WTC11 (cell line): ENCODE measurements at regions not wholly inside any gene's neighbourhood (a gene's known extent, or its start where the extent isn't known, plus 50 kb on each side); places are given as distances from the start of the nearest gene placed in this dataset.
"Not testable (repeated sequence)": the region's sequence is repeated elsewhere in the genome, so short reads cannot be mapped to it uniquely, and the experiment has no call there.

Experiments
- ATAC-seq: fragments of 200-7000 bp; cut with Tn5 transposase; 2 replicates; pipeline ENCODE4 v1.10.0; 2021; ENCODE audit warnings: mild to moderate bottlenecking, moderate library complexity
- CTCF ChIA-PET: fragments of 300-600 bp; sonication (Branson Sonifier 250); formaldehyde crosslinking; loops from one replicate; lab custom pipeline; 2021; ENCODE audit warnings: antibody characterized with exemption; lab: Charles Lee
- POLR2A ChIA-PET: fragments of 350-600 bp; sonication (Branson Sonifier 250); formaldehyde crosslinking; loops from one replicate; lab custom pipeline; 2021; ENCODE audit warnings: antibody characterized with exemption; lab: Charles Lee
- DNase-seq: peaks from one replicate; pipeline ENCODE4 v3.0.0; 2021; ENCODE audit warnings: low spot score
- H3K27ac Mint-ChIP-seq: 2 replicates; pipeline ENCODE4 v1.8.0; 2021; ENCODE audit warnings: mixed read lengths
- H3K27me3 Mint-ChIP-seq: 2 replicates; pipeline ENCODE4 v1.8.0; 2021; ENCODE audit warnings: low read depth, mild to moderate bottlenecking, moderate library complexity, mixed read lengths
- H3K36me3 Mint-ChIP-seq: 2 replicates; pipeline ENCODE4 v1.8.0; 2021; ENCODE audit warnings: mixed read lengths
- H3K4me1 Mint-ChIP-seq: 2 replicates; pipeline ENCODE4 v1.8.0; 2022; ENCODE audit warnings: mixed read lengths
- H3K4me3 Mint-ChIP-seq: 2 replicates; pipeline ENCODE4 v1.8.0; 2021; ENCODE audit warnings: mild to moderate bottlenecking, moderate library complexity, mixed read lengths
- H3K9me3 Mint-ChIP-seq: 2 replicates; pipeline ENCODE4 v1.8.0; 2021; ENCODE audit warnings: mixed read lengths
- ATF1 ChIP-seq: sonication (generic); formaldehyde crosslinking; IDR thresholded peaks from 2 replicates; pipeline ENCODE4 v1.8.1; 2023; ENCODE audit warnings: mild to moderate bottlenecking, moderate library complexity, missing genetic modification reagents
- NR3C1 ChIP-seq: sonication (generic); formaldehyde crosslinking; conservative IDR thresholded peaks from 2 replicates; pipeline ENCODE4 v1.8.1; 2023; ENCODE audit warnings: low read depth, mild to moderate bottlenecking, missing genetic modification reagents
- TF ChIP-seq, protein P1 (sequence below): fragments of 250-450 bp; sonication (Bioruptor Pico); conservative IDR thresholded peaks from 2 replicates; pipeline ENCODE4 v1.9.0; 2021; ENCODE audit warnings: mild to moderate bottlenecking
- TF ChIP-seq, protein P2 (sequence below): fragments of 250-450 bp; sonication (Bioruptor Pico); IDR thresholded peaks from 2 replicates; pipeline ENCODE4 v1.9.0; 2021; ENCODE audit warnings: mild to moderate bottlenecking
- TF ChIP-seq, protein P3 (sequence below): sonication (generic); formaldehyde crosslinking; IDR thresholded peaks from 2 replicates; pipeline ENCODE4 v1.8.0; 2022; ENCODE audit warnings: missing genetic modification reagents
- TF ChIP-seq, protein P4 (sequence below): sonication (generic); formaldehyde crosslinking; IDR thresholded peaks from 2 replicates; pipeline ENCODE4 v1.8.0; 2022; ENCODE audit warnings: mild to moderate bottlenecking, missing genetic modification reagents

DNA sequence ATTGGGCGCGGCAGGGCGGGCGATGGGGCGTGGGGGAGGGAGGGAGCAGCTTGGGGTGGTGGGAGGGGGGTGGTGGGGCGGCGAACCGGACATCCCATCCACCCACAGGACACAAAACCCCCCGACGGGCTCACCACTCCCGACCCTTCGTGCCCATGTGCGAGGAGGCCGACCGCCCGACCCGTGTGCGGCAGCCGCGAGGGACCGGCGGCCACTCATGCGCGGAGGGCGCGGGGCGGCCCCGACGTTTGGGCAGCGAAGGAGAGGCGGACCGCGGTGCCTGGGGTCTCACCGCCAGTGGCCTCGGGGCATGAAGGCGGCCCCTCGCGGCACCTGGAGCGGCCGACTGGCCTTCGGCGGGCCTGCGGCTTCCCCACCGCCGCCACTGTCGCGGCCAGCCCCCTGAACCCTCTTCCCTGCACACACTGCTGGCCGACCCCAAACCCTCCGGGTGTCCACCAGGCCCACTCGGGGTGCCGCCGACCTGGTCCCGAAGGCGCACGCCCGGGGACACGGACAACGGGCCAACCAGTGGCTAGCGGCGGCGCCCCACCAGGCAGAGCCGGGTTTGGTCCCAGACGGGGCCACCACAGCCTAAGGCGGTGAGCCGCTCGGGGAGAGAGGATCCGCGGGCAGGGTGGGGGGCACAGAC is 94.6 kb upstream of the ANKRD30BL start (continued):
- TF ChIP-seq NR3C1 (no peak), ATF1 (CRISPR knock-in tag) (no peak)
- TF ChIP-seq, protein P1, sequence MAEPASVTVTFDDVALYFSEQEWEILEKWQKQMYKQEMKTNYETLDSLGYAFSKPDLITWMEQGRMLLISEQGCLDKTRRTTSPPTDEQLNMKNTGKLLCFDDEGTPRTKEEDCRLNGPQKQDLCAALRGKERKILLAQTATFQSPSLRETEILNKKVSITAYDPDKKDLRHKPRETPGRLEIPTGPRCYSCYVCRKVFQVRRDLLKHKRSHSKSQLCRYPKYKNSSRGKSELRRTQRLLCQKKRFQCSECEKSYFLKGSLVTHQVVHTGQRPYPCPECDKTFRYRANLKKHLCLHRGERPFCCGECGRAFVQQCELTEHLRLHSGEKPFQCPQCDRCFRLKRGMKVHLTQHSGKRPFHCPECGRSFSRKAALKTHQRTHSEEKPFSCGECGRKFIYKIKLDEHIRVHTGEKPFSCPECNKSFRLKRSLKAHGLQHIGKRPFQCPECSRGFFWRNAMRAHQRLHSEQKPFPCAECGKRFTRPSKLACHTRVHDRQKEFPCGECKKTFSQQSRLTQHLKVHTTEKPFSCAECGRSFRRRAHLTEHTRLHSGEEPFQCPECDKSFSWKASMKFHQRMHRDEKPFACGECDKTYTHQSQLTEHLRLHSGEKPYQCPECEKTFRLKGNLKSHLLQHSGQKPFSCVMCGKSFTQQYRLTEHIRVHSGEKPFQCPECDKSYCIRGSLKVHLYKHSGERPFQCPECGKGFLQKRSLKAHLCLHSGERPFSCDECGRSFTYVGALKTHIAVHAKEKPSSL (CRISPR knock-in tag): no peak
- TF ChIP-seq, protein P2, sequence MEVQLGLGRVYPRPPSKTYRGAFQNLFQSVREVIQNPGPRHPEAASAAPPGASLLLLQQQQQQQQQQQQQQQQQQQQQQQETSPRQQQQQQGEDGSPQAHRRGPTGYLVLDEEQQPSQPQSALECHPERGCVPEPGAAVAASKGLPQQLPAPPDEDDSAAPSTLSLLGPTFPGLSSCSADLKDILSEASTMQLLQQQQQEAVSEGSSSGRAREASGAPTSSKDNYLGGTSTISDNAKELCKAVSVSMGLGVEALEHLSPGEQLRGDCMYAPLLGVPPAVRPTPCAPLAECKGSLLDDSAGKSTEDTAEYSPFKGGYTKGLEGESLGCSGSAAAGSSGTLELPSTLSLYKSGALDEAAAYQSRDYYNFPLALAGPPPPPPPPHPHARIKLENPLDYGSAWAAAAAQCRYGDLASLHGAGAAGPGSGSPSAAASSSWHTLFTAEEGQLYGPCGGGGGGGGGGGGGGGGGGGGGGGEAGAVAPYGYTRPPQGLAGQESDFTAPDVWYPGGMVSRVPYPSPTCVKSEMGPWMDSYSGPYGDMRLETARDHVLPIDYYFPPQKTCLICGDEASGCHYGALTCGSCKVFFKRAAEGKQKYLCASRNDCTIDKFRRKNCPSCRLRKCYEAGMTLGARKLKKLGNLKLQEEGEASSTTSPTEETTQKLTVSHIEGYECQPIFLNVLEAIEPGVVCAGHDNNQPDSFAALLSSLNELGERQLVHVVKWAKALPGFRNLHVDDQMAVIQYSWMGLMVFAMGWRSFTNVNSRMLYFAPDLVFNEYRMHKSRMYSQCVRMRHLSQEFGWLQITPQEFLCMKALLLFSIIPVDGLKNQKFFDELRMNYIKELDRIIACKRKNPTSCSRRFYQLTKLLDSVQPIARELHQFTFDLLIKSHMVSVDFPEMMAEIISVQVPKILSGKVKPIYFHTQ (CRISPR knock-in tag): no peak

DNA sequence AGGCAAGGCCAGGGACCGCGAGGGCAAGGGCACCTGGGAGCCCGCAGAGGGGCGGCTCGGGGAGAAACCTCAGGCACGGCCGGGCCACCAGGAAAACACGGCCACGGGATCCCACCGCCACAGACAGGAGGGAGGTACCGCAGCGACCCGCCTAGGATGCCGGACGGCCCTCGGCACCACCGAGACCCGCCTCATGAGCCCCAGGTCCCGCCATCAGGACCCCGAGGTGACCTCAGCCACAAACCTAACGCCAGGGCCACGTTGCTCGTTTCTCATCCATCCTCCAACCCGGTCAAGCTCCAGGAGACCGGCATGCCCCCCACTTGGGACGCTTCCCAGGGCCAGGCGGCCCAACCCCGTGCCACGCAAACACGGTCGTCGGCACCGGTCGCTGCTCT is 95.2 kb upstream of the ANKRD30BL start:
- CTCF ChIA-PET, H3K4me1 Mint-ChIP-seq, ATAC-seq, DNase-seq, H3K27ac Mint-ChIP-seq, POLR2A ChIA-PET: not testable (repeated sequence)
- Mint-ChIP-seq H3K9me3 (peaks cover 12% of the 10 kb centered on the region), H3K27me3 (peaks cover 26% of the 10 kb centered on the region), H3K4me3 (peak overlapping the region; percentile 65), H3K36me3 (peaks cover 13% of the 10 kb centered on the region)
- TF ChIP-seq, protein P3, sequence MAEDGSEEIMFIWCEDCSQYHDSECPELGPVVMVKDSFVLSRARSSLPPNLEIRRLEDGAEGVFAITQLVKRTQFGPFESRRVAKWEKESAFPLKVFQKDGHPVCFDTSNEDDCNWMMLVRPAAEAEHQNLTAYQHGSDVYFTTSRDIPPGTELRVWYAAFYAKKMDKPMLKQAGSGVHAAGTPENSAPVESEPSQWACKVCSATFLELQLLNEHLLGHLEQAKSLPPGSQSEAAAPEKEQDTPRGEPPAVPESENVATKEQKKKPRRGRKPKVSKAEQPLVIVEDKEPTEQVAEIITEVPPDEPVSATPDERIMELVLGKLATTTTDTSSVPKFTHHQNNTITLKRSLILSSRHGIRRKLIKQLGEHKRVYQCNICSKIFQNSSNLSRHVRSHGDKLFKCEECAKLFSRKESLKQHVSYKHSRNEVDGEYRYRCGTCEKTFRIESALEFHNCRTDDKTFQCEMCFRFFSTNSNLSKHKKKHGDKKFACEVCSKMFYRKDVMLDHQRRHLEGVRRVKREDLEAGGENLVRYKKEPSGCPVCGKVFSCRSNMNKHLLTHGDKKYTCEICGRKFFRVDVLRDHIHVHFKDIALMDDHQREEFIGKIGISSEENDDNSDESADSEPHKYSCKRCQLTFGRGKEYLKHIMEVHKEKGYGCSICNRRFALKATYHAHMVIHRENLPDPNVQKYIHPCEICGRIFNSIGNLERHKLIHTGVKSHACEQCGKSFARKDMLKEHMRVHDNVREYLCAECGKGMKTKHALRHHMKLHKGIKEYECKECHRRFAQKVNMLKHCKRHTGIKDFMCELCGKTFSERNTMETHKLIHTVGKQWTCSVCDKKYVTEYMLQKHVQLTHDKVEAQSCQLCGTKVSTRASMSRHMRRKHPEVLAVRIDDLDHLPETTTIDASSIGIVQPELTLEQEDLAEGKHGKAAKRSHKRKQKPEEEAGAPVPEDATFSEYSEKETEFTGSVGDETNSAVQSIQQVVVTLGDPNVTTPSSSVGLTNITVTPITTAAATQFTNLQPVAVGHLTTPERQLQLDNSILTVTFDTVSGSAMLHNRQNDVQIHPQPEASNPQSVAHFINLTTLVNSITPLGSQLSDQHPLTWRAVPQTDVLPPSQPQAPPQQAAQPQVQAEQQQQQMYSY (CRISPR knock-in tag): peak; percentile 75

DNA sequence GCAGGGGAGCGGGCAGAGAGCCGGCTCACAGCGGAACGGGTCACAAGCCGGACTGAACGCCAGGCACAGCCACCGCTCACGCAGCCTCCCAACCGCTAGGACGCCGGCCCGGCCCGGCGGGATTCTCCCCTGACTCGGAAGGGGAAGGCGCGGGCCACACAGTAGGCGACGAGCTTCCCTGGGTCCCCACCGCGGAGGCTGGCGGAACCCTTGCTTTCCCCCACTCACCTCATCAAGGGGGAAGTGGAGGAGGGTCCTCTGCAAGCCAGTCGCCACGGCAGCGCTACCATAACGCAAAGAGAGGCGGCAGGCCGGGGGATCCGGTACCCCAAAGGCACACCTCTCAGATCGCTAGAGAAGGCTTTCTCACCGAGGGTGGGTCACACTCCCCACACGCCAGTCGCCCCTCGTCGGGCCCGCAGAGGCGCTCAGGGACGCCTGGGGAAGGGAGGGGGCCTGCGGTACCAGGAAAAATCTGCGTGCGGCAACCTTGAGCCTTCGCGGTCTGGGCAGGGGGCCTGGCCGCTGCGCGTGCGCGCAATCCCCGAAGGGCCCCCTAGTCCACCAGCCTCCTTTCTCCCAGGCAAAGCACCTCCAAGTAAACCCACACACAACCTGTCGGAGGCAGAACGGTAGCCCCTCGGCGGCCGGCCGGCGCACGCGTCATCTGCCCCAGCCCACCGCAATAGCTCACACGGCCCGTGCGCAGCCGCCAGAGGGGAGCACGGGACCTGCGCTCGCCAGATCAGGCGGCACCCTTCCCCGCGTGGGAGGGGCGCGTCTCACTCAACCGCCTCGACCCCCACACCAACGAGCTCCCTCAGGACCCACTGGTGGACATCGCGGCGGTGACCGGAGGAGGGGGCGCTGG is 95.8 kb upstream of the ANKRD30BL start:
- peaks cover 26% of the 10 kb centered on the region for H3K27me3 Mint-ChIP-seq
- peaks cover 11% of the 10 kb centered on the region for H3K36me3 Mint-ChIP-seq
- ATAC-seq: peak; percentile 46
- TF ChIP-seq, protein P4, sequence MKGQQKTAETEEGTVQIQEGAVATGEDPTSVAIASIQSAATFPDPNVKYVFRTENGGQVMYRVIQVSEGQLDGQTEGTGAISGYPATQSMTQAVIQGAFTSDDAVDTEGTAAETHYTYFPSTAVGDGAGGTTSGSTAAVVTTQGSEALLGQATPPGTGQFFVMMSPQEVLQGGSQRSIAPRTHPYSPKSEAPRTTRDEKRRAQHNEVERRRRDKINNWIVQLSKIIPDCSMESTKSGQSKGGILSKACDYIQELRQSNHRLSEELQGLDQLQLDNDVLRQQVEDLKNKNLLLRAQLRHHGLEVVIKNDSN (CRISPR knock-in tag): peak; percentile 11; the same call in 1 of the 2 replicates
- H3K4me1 Mint-ChIP-seq, H3K9me3 Mint-ChIP-seq, H3K27ac Mint-ChIP-seq, POLR2A ChIA-PET: not testable (repeated sequence)
- peak overlapping the region; percentile 65 for H3K4me3 Mint-ChIP-seq
- CTCF ChIA-PET: interaction anchor here (1.2 kb wide), 2 partner anchors 10 to 91 kb away, joined by 4 read pairs; no protein-coding TSS in a partner anchor
- DNase-seq: peak; percentile 36

DNA sequence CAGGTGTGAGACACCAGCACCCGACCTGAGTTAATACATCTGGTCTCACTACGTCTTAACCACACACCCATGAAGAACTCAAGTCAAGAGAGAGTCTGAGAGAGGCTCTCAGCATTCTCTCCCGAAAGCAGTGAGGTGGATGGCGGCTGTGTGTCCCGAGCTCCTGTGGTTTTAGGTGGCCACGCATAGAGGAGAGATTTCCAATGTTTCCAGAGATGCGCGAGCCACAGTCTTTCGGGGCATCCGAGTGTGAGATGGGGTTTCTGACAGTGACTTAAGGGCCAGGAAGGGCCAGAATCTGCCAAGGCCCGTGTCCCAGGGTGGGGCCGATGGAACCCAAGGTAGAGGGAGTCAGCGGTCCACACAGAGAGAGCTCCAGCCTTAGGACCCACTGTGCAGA is 97.5 kb upstream of the ANKRD30BL start:
- CTCF ChIA-PET, DNase-seq, H3K4me1 Mint-ChIP-seq, H3K27ac Mint-ChIP-seq, ATAC-seq, H3K9me3 Mint-ChIP-seq, H3K36me3 Mint-ChIP-seq, POLR2A ChIA-PET: not testable (repeated sequence)
- Mint-ChIP-seq H3K27me3 (peaks cover 23% of the 10 kb centered on the region), H3K4me3 (peak overlapping the region; percentile 37; the same call in 1 of the 2 replicates)

DNA sequence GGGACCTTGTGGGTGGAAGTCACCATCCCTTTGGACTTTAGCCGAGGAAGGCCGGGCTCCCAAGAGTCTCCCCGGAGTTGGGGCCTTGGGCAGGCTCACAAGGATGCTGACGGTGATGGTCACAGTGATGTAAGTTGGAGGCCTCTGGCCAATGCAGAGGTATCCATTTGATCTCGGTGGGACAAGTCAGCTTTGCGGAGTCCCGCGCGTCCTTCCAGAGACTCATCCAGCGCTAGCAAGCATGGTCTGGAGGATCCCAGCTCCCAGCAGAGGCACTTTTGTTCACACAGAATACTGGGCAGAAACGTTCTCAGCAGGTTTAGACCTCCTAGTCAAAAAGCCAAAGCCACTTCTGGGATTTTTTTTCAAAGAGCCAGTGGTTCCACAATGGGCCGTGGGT is 103.8 kb upstream of the ANKRD30BL start:
- not testable (repeated sequence) for H3K4me3 Mint-ChIP-seq

More for the DNA sequence above, 103.8 kb upstream of the ANKRD30BL start:
- H3K36me3 Mint-ChIP-seq, H3K27me3 Mint-ChIP-seq, H3K4me1 Mint-ChIP-seq, ATAC-seq, H3K27ac Mint-ChIP-seq, CTCF ChIA-PET, POLR2A ChIA-PET, H3K9me3 Mint-ChIP-seq, DNase-seq: not testable (repeated sequence)
